ENCODE measurements at regions not wholly inside any gene's neighbourhood (a gene's known extent, or its start where the extent isn't known, plus 50 kb on each side); places are given as distances from the start of the nearest gene placed in this dataset.
"Not testable (repeated sequence)": the region's sequence is repeated elsewhere in the genome, so short reads cannot be mapped to it uniquely, and the experiment has no call there.

GRCh38 chr1:191438979-191439378, 719.3 kb upstream of the RGS18 start:
- Mint-ChIP-seq H3K4me1 (ENCODE audit: low read depth, unreplicated experiment) (no peaks in the 10 kb centered on the region), H3K36me3 (ENCODE audit: insufficient read depth, unreplicated experiment) (no peaks in the 10 kb centered on the region), H3K9me3 (ENCODE audit: low read depth, unreplicated experiment) (peaks cover 5% of the 10 kb centered on the region), H3K27me3 (ENCODE audit: unreplicated experiment) (no peaks in the 10 kb centered on the region), H3K4me3 (ENCODE audit: low read depth, unreplicated experiment) (no peak overlapping the region), H3K27ac (ENCODE audit: unreplicated experiment) (no peak overlapping the region)
- no peak for DNase-seq
- no peak for TF ChIP-seq CTCF (IDR thresholded peaks at IDR 0.05; ENCODE audit: unreplicated experiment)
- BruUV-seq (replicated peaks), result no TSS peak
- CTCF ChIA-PET, result no interaction called here
- intact Hi-C loops (cut with micrococcal nuclease; ENCODE audit: unreplicated experiment), result no loop called here

GRCh38 chr1:191448279-191448678, 710.0 kb upstream of the RGS18 start:
- H3K27ac Mint-ChIP-seq (ENCODE audit: unreplicated experiment); H3K36me3 Mint-ChIP-seq (ENCODE audit: insufficient read depth, unreplicated experiment); CTCF ChIA-PET; intact Hi-C loops (cut with micrococcal nuclease; ENCODE audit: unreplicated experiment); BruUV-seq (replicated peaks); H3K27me3 Mint-ChIP-seq (ENCODE audit: unreplicated experiment); H3K4me1 Mint-ChIP-seq (ENCODE audit: low read depth, unreplicated experiment); DNase-seq; H3K9me3 Mint-ChIP-seq (ENCODE audit: low read depth, unreplicated experiment); H3K4me3 Mint-ChIP-seq (ENCODE audit: low read depth, unreplicated experiment): not testable (repeated sequence)

- no peak for DNase-seq
- no peaks in the 10 kb centered on the region for H3K27me3 Mint-ChIP-seq (ENCODE audit: unreplicated experiment)
- intact Hi-C loops (cut with micrococcal nuclease; ENCODE audit: unreplicated experiment), result no loop called here
- H3K27ac Mint-ChIP-seq (ENCODE audit: unreplicated experiment), result no peak overlapping the region
- no peaks in the 10 kb centered on the region for H3K4me1 Mint-ChIP-seq (ENCODE audit: low read depth, unreplicated experiment)
- BruUV-seq (replicated peaks), result no TSS peak
- no peak overlapping the region for H3K4me3 Mint-ChIP-seq (ENCODE audit: low read depth, unreplicated experiment)
- H3K9me3 Mint-ChIP-seq (ENCODE audit: low read depth, unreplicated experiment), result no peaks in the 10 kb centered on the region
- H3K36me3 Mint-ChIP-seq (ENCODE audit: insufficient read depth, unreplicated experiment), result no peaks in the 10 kb centered on the region
- CTCF ChIA-PET, result no interaction called here
- no peak for TF ChIP-seq CTCF (IDR thresholded peaks at IDR 0.05; ENCODE audit: unreplicated experiment)
These were observed 705.7 kb upstream of the RGS18 start for GRCh38 chr1:191452586-191452985.

GRCh38 chr1:191453487-191453886, 704.8 kb upstream of the RGS18 start:
- Mint-ChIP-seq H3K4me3 (ENCODE audit: low read depth, unreplicated experiment) (no peak overlapping the region), H3K4me1 (ENCODE audit: low read depth, unreplicated experiment) (no peaks in the 10 kb centered on the region), H3K9me3 (ENCODE audit: low read depth, unreplicated experiment) (no peaks in the 10 kb centered on the region), H3K27me3 (ENCODE audit: unreplicated experiment) (no peaks in the 10 kb centered on the region), H3K27ac (ENCODE audit: unreplicated experiment) (no peak overlapping the region), H3K36me3 (ENCODE audit: insufficient read depth, unreplicated experiment) (no peaks in the 10 kb centered on the region)
- no peak for TF ChIP-seq CTCF (IDR thresholded peaks at IDR 0.05; ENCODE audit: unreplicated experiment)
- no peak for DNase-seq
- CTCF ChIA-PET, result no interaction called here
- intact Hi-C loops (cut with micrococcal nuclease; ENCODE audit: unreplicated experiment), result no loop called here
- no TSS peak for BruUV-seq (replicated peaks)

GRCh38 chr1:191457889-191458288, 700.4 kb upstream of the RGS18 start:
- H3K9me3 Mint-ChIP-seq (ENCODE audit: low read depth, unreplicated experiment), result no peaks in the 10 kb centered on the region
- TF ChIP-seq CTCF (IDR thresholded peaks at IDR 0.05; ENCODE audit: unreplicated experiment), result no peak
- intact Hi-C loops (cut with micrococcal nuclease; ENCODE audit: unreplicated experiment), result no loop called here
- H3K36me3 Mint-ChIP-seq (ENCODE audit: insufficient read depth, unreplicated experiment), result no peaks in the 10 kb centered on the region
- H3K27me3 Mint-ChIP-seq (ENCODE audit: unreplicated experiment), result no peaks in the 10 kb centered on the region
- no TSS peak for BruUV-seq (replicated peaks)
- no peak for DNase-seq
- CTCF ChIA-PET, result no interaction called here
- H3K27ac Mint-ChIP-seq (ENCODE audit: unreplicated experiment), result no peak overlapping the region
- H3K4me1 Mint-ChIP-seq (ENCODE audit: low read depth, unreplicated experiment), result no peaks in the 10 kb centered on the region
- H3K4me3 Mint-ChIP-seq (ENCODE audit: low read depth, unreplicated experiment), result no peak overlapping the region

All from Calu3 (cell line).